ENCODE measurements at regions not wholly inside any gene's neighbourhood (a gene's known extent, or its start where the extent isn't known, plus 50 kb on each side); places are given as distances from the start of the nearest gene placed in this dataset.
A peak's percentile ranks its signal among the peaks of the same experiment; 100 is the strongest.
"Not testable (repeated sequence)": the region's sequence is repeated elsewhere in the genome, so short reads cannot be mapped to it uniquely, and the experiment has no call there.

GRCh38 chr7:32816409-32816948 is 75.1 kb downstream of the KBTBD2 start:
- DNase-seq (ENCODE audit: low spot score), result not testable (repeated sequence)

- not testable (repeated sequence) for DNase-seq (ENCODE audit: low spot score)
These were observed 76.8 kb downstream of the KBTBD2 start for GRCh38 chr7:32814779-32815178.

GRCh38 chr7:32809871-32810270 is 81.7 kb downstream of the KBTBD2 start:
- DNase-seq (ENCODE audit: low spot score), result no peak

- no peak for DNase-seq (ENCODE audit: low spot score)
These were observed 82.2 kb downstream of the KBTBD2 start for GRCh38 chr7:32809347-32809746.

- DNase-seq (ENCODE audit: low spot score), result no peak
These were observed 88.0 kb downstream of the KBTBD2 start for GRCh38 chr7:32803406-32804141.

- no peak for DNase-seq (ENCODE audit: low spot score)
These were observed 89.2 kb downstream of the KBTBD2 start for GRCh38 chr7:32802305-32802910.

GRCh38 chr7:32793053-32793452 is 98.5 kb downstream of the KBTBD2 start:
- not testable (repeated sequence) for DNase-seq (ENCODE audit: low spot score)

- DNase-seq (ENCODE audit: low spot score), result not testable (repeated sequence)
These were observed 100.7 kb downstream of the KBTBD2 start for GRCh38 chr7:32790766-32791430.

- DNase-seq (ENCODE audit: low spot score), result not testable (repeated sequence)
These were observed 102.3 kb downstream of the KBTBD2 start for GRCh38 chr7:32789266-32789665.

GRCh38 chr7:32788174-32788573 is 103.4 kb downstream of the KBTBD2 start:
- DNase-seq (ENCODE audit: low spot score), result not testable (repeated sequence)

GRCh38 chr7:32785365-32785944 is 106.1 kb downstream of the KBTBD2 start:
- DNase-seq (ENCODE audit: low spot score), result peak; percentile 70

GRCh38 chr7:32779895-32780294 is 111.7 kb downstream of the KBTBD2 start:
- DNase-seq (ENCODE audit: low spot score), result not testable (repeated sequence)

GRCh38 chr7:32779167-32779566 is 112.4 kb downstream of the KBTBD2 start:
- no peak for DNase-seq (ENCODE audit: low spot score)

GRCh38 chr7:32777041-32777666 is 114.4 kb downstream of the KBTBD2 start:
- DNase-seq (ENCODE audit: low spot score), result peak; percentile 9

GRCh38 chr7:32776318-32776717 is 115.2 kb downstream of the KBTBD2 start:
- not testable (repeated sequence) for DNase-seq (ENCODE audit: low spot score)

GRCh38 chr7:32775809-32776208 is 115.8 kb downstream of the KBTBD2 start:
- DNase-seq (ENCODE audit: low spot score), result peak; percentile 18

- DNase-seq (ENCODE audit: low spot score), result no peak
These were observed 117.0 kb downstream of the KBTBD2 start for GRCh38 chr7:32774541-32774951.

- not testable (repeated sequence) for DNase-seq (ENCODE audit: low spot score)
These were observed 122.6 kb downstream of the KBTBD2 start for GRCh38 chr7:32768866-32769510.

GRCh38 chr7:32768338-32768737 is 123.2 kb downstream of the KBTBD2 start:
- DNase-seq (ENCODE audit: low spot score), result not testable (repeated sequence)

GRCh38 chr7:32765649-32766251 is 125.8 kb downstream of the KBTBD2 start:
- peak; percentile 38 for DNase-seq (ENCODE audit: low spot score)

GRCh38 chr7:32765185-32765584 is 126.4 kb downstream of the KBTBD2 start:
- no peak for DNase-seq (ENCODE audit: low spot score)
